GM19240 (cell line): ENCODE measurements at regions not wholly inside any gene's neighbourhood (a gene's known extent, or its start where the extent isn't known, plus 50 kb on each side); places are given as distances from the start of the nearest gene placed in this dataset.
"Not testable (repeated sequence)": the region's sequence is repeated elsewhere in the genome, so short reads cannot be mapped to it uniquely, and the experiment has no call there.

Experiments used
- DNase-seq: peaks from one replicate; pipeline ENCODE4 v3.0.0; 2011; ENCODE audit warnings: low spot score; ENCODE audit not compliant: insufficient read length

DNA sequence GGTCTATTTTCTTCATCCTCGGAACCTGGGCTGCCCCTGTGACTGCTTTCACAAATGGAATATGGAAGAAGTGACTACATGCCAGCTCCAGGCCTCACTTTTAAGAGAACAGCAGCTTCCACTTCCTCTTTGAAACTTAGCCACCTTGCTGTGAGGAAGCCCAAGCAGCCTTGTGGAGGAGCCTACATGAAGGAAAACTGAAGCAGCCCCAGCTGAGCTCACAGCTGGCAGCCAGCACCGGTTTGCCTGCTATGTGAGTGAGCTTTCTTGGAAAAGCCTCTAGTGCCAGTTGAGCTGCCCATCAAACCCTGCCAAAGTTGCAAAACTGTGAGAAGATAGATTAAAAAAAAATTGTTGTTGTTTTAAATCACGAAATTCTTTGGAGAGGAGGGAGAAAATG, 498.0 kb upstream of the PROK2 start:
- DNase-seq: no peak

- no peak for DNase-seq
Observed at GRCh38 chr3:72281551-72281950, 496.6 kb upstream of the PROK2 start.

DNA sequence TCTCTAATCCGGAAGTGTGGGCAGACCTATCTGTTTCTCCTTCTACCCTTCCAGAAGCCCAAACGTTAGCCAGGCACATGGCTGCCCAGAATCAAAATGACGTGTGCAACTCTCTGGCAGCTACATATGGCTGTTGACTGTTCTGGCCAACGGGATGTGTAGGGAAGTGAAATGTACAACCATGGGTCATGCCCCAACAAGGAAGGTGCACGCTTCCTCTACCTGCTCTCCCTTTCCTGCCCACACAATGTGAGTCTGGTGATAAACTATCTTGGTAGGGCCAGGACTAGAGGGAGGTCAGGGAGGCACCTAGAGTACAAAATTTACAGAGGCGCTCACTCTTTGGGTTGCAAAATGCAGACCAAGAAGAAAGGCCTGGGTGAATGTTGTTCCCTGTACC, 495.9 kb upstream of the PROK2 start:
- no peak for DNase-seq

DNA sequence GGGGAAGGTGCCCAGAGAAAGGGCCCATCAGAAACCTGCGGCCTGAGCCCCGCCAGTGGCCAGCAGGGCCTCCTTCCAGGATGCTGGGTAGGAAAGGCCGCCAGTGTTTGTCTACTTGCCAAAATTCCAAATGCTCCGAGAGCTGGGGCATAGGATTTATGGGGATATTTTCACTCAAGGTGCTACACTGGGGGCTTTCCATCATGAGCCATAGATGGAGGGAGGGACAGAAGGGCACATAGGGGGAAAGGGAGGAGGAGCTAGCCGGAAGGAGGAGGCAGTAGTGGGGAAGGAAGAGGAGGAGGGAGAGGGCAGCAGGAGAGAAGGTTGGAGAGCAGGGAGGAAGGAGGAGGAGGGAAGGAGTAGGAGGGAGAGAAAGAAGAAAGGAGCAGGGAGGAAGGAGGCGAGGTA, 494.7 kb upstream of the PROK2 start:
- DNase-seq: no peak

DNA sequence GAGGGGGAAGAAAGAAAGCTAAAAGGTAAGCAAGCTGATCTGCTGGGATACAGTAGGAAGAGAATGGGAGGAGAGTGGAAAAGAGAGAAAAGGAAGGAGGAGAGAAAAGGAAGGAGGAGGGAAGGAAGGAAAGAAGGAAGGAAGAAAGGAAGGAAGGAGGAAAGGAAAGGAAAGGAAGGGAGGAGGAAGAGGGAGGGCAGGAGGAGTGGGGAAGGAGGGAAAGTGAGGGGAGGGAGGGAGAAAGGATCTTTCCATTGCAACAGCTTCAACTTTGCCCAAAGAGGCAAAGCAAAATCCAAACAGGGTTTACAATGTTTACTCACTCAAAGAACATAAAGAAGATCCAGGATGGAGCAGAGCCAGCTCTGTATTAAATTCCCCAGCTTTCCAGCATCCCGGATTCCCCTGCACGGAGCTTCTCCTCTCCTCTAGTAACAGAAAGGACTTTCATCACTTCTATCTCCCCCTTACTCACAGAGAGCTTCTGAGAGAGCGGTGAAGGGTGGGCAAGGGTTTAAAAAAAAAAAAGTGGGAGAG, 494.2 kb upstream of the PROK2 start:
- DNase-seq: no peak

DNA sequence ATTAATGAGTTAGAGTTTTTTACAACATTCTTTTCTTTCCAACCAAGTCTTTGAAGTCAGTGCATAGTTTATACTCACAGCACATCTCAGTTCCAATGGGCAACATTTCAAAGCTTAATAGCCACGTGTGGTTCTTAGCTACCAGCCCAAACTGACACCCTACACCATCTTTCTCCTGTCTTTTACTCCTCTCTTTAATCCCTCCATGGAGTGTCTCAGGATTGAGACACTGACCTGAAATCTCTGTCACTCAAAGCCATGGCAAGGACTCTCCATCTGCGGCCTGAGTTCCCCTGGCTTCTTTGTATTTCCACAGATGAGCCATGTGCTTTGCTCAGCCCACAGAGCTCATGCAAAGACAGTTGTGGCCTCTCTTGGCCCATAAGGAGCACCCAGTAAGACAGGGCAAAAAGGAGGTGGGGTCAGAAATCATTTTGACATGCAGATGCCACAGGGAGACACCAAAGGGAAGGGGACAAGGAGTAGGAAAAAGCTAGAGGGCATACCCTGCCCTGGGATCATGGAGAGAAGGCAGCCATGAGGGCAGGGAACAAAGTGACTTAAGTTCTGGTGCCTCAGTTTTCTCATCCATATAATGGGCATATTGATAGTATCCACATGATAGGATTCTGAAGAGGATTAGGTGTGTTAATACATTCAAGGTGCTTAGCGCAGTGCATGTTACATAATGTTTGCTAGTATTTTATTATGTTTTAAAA, 493.6 kb upstream of the PROK2 start:
- DNase-seq: no peak

- DNase-seq: no peak
Observed at GRCh38 chr3:72277710-72278109, 492.8 kb upstream of the PROK2 start.

GRCh38 chr3:72276806-72277205, 491.9 kb upstream of the PROK2 start:
- no peak for DNase-seq

DNA sequence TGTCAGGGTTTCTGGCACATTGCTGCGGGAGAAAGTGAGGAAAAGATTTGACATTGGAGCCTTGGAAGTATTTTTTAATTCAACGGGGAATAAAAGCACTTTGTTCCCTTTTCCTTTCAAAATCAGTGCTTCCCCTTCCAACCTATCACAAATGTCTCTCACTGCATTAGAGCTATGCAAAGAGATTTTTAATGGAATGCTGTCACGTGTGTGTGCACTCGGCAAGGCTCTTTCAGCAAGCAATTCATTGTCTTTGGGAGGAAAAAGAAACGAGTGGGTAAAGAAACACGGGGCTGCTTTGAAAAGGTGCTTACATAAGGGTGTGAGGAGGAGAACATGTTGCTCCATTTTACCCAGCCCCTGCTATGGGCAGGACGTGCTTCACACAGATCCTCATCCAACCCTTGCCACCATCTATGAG, 490.4 kb upstream of the PROK2 start:
- no peak for DNase-seq

- DNase-seq: no peak
Observed at GRCh38 chr3:72274493-72275330, 489.8 kb upstream of the PROK2 start.

DNA sequence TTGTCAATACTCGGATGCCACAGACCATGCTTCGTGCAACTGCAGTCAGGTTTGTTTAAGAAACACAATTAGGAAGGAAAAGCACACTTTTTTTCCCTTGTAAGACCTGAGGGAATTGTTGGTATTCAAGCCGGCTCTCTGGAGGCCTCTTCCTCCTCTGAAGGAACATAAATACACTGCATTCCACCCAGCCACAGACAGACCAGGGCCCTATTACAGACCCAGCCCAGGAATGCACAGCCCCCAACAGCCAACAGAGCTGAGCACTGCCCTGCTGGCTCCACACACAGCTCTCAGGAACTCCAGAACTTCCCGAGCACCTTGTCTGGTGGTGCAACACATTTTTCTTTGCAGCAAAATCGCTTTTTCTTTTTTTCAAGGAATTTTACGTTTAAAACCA, 488.7 kb upstream of the PROK2 start:
- no peak for DNase-seq

DNA sequence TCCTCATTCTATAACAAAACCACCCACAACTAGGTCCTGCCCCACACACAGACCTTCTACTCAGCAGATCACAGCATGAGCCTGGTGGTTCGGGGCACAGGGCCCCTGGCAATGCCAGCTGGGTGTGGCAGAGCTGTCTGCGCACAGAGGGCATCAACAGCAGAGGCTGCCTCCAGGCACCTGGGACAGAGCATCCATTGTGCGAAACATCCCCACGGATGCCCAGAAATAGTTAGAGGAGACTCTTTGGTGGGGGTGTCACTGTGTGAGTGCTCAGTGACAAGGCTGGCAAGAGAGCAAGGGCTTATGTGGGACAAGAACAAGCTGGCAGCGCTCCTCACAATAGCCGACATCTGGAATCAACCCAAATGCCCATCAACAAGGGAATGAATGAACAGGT, 487.4 kb upstream of the PROK2 start:
- DNase-seq: no peak

DNA sequence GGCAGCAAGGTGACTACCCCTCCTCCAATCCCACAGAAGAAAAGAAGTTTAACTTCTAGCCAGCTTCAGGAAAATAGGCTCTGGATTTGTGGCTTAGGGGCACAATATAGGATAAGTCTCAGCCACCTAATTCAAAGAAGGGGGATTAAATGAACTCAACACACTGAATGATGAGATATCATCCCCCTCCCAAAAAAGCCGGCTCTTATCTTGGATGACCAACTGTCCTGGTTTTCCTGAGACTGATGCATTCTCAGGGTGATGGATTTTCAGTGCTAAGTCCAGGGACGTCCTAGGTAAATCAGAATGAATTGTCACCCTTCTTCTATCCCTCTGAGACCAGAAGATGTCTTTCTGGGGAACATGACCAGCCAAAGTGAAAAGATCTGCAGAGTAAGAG, 487.0 kb upstream of the PROK2 start:
- DNase-seq: no peak

- DNase-seq: no peak
Observed at GRCh38 chr3:72271216-72271615, 486.3 kb upstream of the PROK2 start.

- no peak for DNase-seq
Observed at GRCh38 chr3:72270730-72271129, 485.8 kb upstream of the PROK2 start.

- no peak for DNase-seq
Observed at GRCh38 chr3:72270072-72270681, 485.2 kb upstream of the PROK2 start.

DNA sequence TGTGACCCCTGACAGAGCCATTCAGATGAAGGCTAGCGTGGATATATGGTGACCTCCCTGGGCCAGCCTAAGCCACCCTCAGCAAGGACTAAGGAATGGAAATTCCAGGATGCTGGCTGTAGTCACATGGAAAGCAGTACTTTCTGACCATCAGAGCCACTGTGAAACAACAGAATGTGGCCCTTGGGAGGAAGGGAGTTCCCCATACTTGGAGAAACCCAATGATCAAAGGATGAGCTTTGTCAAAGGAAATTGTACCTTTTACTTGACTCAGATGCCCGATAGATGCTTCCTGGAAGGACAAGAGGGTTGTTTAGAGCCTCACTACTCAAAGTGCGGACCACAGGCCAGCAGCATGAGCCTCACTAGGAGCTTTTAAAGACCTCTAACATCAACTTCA, 484.5 kb upstream of the PROK2 start:
- DNase-seq: no peak

- not testable (repeated sequence) for DNase-seq
Observed at GRCh38 chr3:72266921-72267524, 482.1 kb upstream of the PROK2 start.

GRCh38 chr3:72266016-72266370, 481.0 kb upstream of the PROK2 start:
- DNase-seq: no peak

DNA sequence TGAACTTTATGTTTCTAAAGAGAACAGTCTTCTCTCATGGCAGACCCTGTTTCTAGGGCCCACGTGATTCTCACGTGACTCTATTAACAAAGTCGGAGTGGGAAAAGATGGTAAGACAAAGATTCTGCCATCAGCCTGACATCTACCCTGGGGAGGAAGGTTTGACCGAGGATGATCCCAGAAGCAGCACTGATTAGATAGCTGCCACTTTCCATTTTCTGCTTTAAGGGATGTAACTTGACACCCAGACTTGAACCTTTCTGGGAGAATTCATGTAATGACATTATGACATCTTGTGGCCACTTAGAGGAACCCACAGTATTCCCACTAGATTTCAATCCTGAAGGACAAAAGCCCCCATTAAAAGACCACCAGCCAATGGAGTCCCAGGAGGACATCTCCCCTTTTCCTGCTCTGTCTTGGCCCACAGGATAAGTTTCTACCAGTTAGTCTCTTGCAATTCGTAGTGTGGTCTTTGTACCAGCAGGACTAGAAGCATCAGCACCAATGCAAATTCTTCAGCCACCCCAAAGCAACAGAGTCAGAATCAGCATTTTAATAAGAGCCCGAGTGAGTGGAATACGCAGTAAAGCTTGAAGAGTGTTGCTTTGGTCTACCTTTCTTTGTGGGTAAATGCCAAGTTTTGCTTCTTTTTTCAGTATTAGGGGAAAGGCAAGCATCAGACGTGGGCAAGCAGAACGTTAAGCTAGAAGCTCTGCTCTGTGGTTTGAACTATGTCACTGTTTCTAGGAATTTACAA, 480.5 kb upstream of the PROK2 start:
- DNase-seq: no peak
